GM12878 (cell line): ENCODE measurements at regions not wholly inside any gene's neighbourhood (a gene's known extent, or its start where the extent isn't known, plus 50 kb on each side); places are given as distances from the start of the nearest gene placed in this dataset.

ENCODE experiments used
- ATAC-seq: fragments of 200-7000 bp; cut with Tn5 transposase; 3 replicates; pipeline ENCODE4 v1.9.1; 2020; ENCODE audit warnings: mild to moderate bottlenecking, moderate library complexity
- BruUV-seq: library from RNA; stranded (reverse); fragments of 400-500 nt; replicated peaks from 2 replicates; lab custom pipeline; 2021; lab: Mats Ljungman, UMichigan
- CTCF ChIA-PET: fragments of 300-600 bp; sonication (Branson Sonifier 250); formaldehyde crosslinking; extraction: SDS; loops from one replicate; lab custom pipeline; 2021; ENCODE audit warnings: inconsistent platforms; lab: Yijun Ruan, JAX
- POLR2A ChIA-PET: fragments of 350-600 bp; formaldehyde crosslinking; extraction: SDS; loops from one replicate; lab custom pipeline; 2021; ENCODE audit warnings: inconsistent platforms; lab: Charles Lee
- RAD21 ChIA-PET: fragments of 300-600 bp; sonication (Branson Sonifier 250); formaldehyde crosslinking; loops from one replicate; lab custom pipeline; 2023; ENCODE audit warnings: antibody characterized with exemption; ENCODE audit not compliant: unreplicated experiment; lab: Charles Lee
- SMC1A ChIA-PET: fragments of 300-600 bp; sonication (Branson Sonifier 250); formaldehyde crosslinking; loops from one replicate; lab custom pipeline; 2023; ENCODE audit not compliant: unreplicated experiment, uncharacterized antibody; lab: Charles Lee
- DNase-seq: peaks from one replicate; pipeline ENCODE4 v3.0.0-alpha.2; 2011; ENCODE audit warnings: low read depth, low spot score
- FAIRE-seq: peaks from 3 replicates; lab custom pipeline; 2011; peaks lifted over from hg19 to GRCh38; lab: Jason Lieb, UNC
- H2AFZ ChIP-seq: 2 replicates; pipeline ENCODE4 v1.6.0; 2011; ENCODE audit warnings: low read depth, low read length, control low read depth; ENCODE audit not compliant: control insufficient read depth
- H3K27ac ChIP-seq: 2 replicates; pipeline ENCODE4 v1.5.1; 2011; ENCODE audit warnings: control low read depth; ENCODE audit not compliant: control insufficient read depth, insufficient read depth
- H3K27me3 ChIP-seq, 2 experiments: replicated peaks in 1 of 2; 2 replicates each; pipeline versions ENCODE4 v1.6.0 to v1.6.1; 2011; ENCODE audit warnings: low read length in 1 of 2; ENCODE audit not compliant: control insufficient read depth in 2 of 2, insufficient read depth in 2 of 2
- H3K36me3 ChIP-seq, 2 experiments: 2 replicates each; pipeline ENCODE4 v1.5.1; 2011; ENCODE audit warnings: low read length in 1 of 2; ENCODE audit not compliant: control insufficient read depth in 2 of 2, insufficient read depth in 2 of 2
- H3K4me1 ChIP-seq: 2 replicates; pipeline ENCODE4 v1.6.1; 2011; ENCODE audit warnings: mild to moderate bottlenecking, low read length, moderate library complexity, mixed read lengths; ENCODE audit not compliant: control insufficient read depth, insufficient read depth
- H3K4me2 ChIP-seq: 2 replicates; pipeline ENCODE4 v1.6.0; 2011; ENCODE audit warnings: control low read depth; ENCODE audit not compliant: control insufficient read depth, insufficient read depth
- H3K4me3 ChIP-seq: fragments of 200-600 bp; sonication (generic); 2 replicates; pipeline ENCODE4 v1.5.1; 2016
- H3K79me2 ChIP-seq: 2 replicates; pipeline ENCODE4 v1.6.0; 2011; ENCODE audit warnings: low read length; ENCODE audit not compliant: control insufficient read depth, insufficient read depth
- H3K9ac ChIP-seq: 2 replicates; pipeline ENCODE4 v1.8.0; 2011; ENCODE audit warnings: low read length, control low read depth, mixed read lengths; ENCODE audit not compliant: control insufficient read depth, insufficient read depth
- H3K9me3 ChIP-seq: replicated peaks from 3 replicates; pipeline ENCODE4 v1.5.1; 2011; ENCODE audit warnings: mild to moderate bottlenecking, low read length; ENCODE audit not compliant: control insufficient read depth, insufficient read depth
- H4K20me1 ChIP-seq: 2 replicates; pipeline ENCODE4 v1.6.0; 2011; ENCODE audit not compliant: control insufficient read depth, insufficient read depth
- ATF2 ChIP-seq: IDR thresholded peaks from 2 replicates; pipeline ENCODE4 v1.6.1; 2012; ENCODE audit warnings: low read length, inconsistent platforms
- CHD2 ChIP-seq: IDR thresholded peaks from 2 replicates; pipeline ENCODE4 v1.6.1; 2011; ENCODE audit warnings: low read depth, low read length, improper control_type of control experiment, borderline replicate concordance
- MLLT1 ChIP-seq: fragments of 450-650 bp; IDR thresholded peaks from 2 replicates; pipeline ENCODE4 v1.6.1; 2016; ENCODE audit warnings: mild to moderate bottlenecking
- NBN ChIP-seq: fragments of 450-650 bp; IDR thresholded peaks from 2 replicates; pipeline ENCODE4 v1.6.1; 2016
- NFIC ChIP-seq: IDR thresholded peaks from 2 replicates; pipeline ENCODE4 v1.6.1; 2012; ENCODE audit warnings: low read depth, mild to moderate bottlenecking, inconsistent platforms, low read length, moderate library complexity
- NFYB ChIP-seq: IDR thresholded peaks from 2 replicates; pipeline ENCODE4 v1.6.1; 2011; ENCODE audit warnings: low read depth, mild to moderate bottlenecking, low read length, improper control_type of control experiment, moderate library complexity; ENCODE audit not compliant: insufficient read depth
- PAX5 ChIP-seq: IDR thresholded peaks from 2 replicates; pipeline ENCODE4 v1.6.1; 2011; ENCODE audit warnings: low read depth, low read length, borderline replicate concordance
- SREBF2 ChIP-seq: IDR thresholded peaks from 2 replicates; pipeline ENCODE4 v1.6.1; 2012; ENCODE audit warnings: mild to moderate bottlenecking, low read length
- ZBTB11 ChIP-seq: fragments of 450-650 bp; formaldehyde crosslinking; IDR thresholded peaks from 2 replicates; pipeline ENCODE4 v1.5.0; 2022; ENCODE audit warnings: mild to moderate bottlenecking, missing genetic modification characterization
- ZNF207 ChIP-seq: fragments of 450-650 bp; IDR thresholded peaks from 2 replicates; pipeline ENCODE4 v1.6.1; 2014; ENCODE audit warnings: antibody characterized with exemption, mild to moderate bottlenecking, borderline replicate concordance
- ZNF274 ChIP-seq: IDR thresholded peaks from one replicate; pipeline ENCODE4 v1.8.0; 2011; ENCODE audit not compliant: insufficient read length, insufficient read depth
- ZNF687 ChIP-seq: fragments of 450-650 bp; IDR thresholded peaks from 2 replicates; pipeline ENCODE4 v1.6.1; 2017; ENCODE audit warnings: mild to moderate bottlenecking, moderate library complexity
- WGBS: methylation state at CpG from one replicate; pipeline ENCODE4 v1.1.6; 2016; ENCODE audit warnings: low lambda C conversion rate; ENCODE audit not compliant: insufficient replicate concordance, insufficient coverage; ENCODE audit errors: missing lambda C conversion rate; 5-methylcytosine and 5-hydroxymethylcytosine counted together
- in situ Hi-C: fragments of 300-500 bp; cut with MboI; formaldehyde crosslinking; loops from 9 replicates; pipeline ENCODE4 v1.14.3; 2018; ENCODE audit warnings: mixed read lengths
- intact Hi-C: fragments of 100-400 bp; cut with micrococcal nuclease; formaldehyde crosslinking; loops from one replicate; pipeline ENCODE4 v1.14.2; 2022; ENCODE audit not compliant: unreplicated experiment

- SMC1A ChIA-PET: interaction anchor here (0.6 to 1.5 kb wide), 3 partner anchors 9 to 80 kb away, joined by 3 read pairs; no protein-coding TSS in a partner anchor
- RAD21 ChIA-PET: no interaction called here
- FAIRE-seq (no peak), DNase-seq (no peak), ATAC-seq (no peak)
- Histone ChIP-seq H3K79me2 (no peaks in the 10 kb centered on the region), H3K27me3 (no peaks in the 10 kb centered on the region), H3K4me2 (no peak overlapping the region), H3K9ac (no peak overlapping the region), H3K4me3 (no peak overlapping the region), H3K4me1 (no peaks in the 10 kb centered on the region), H2AFZ (no peak overlapping the region), H4K20me1 (no peaks in the 10 kb centered on the region), H3K36me3 (no peaks in the 10 kb centered on the region), H3K9me3 (no peaks in the 10 kb centered on the region), H3K27ac (no peak overlapping the region)
- BruUV-seq: no TSS peak
- WGBS: 16% methylated on average over 2 of the region's 2 CpGs
- CTCF ChIA-PET: no interaction called here
- in situ Hi-C loops: no loop called here
- TF ChIP-seq ZNF274 (no peak), PAX5 (no peak), CHD2 (no peak), MLLT1 (no peak), SREBF2 (no peak), ZBTB11 (CRISPR knock-in tag) (no peak), ZNF687 (no peak), NFIC (no peak), NBN (no peak), ZNF207 (no peak), ATF2 (no peak), NFYB (no peak)
- intact Hi-C loops: no loop called here
- POLR2A ChIA-PET: no interaction called here
Measured at GRCh38 chr15:69953816-69954215, 143.9 kb downstream of the TLE3 start.
